Progenitor cell of endocrine pancreas (in vitro differentiated cells): ENCODE measurements at regions not wholly inside any gene's neighbourhood (a gene's known extent, or its start where the extent isn't known, plus 50 kb on each side); places are given as distances from the start of the nearest gene placed in this dataset.

Source experiments
- DNase-seq: peaks from one replicate; pipeline ENCODE4 v3.0.0; 2021; ENCODE audit warnings: low spot score; ENCODE audit not compliant: unreplicated experiment
- H3K27ac Mint-ChIP-seq: 2 replicates; pipeline ENCODE4 v1.8.0; 2021; ENCODE audit warnings: mild to moderate bottlenecking, moderate library complexity, mixed read lengths
- H3K27me3 Mint-ChIP-seq: 2 replicates; pipeline ENCODE4 v1.8.0; 2021; ENCODE audit warnings: mixed read lengths
- H3K36me3 Mint-ChIP-seq: 2 replicates; pipeline ENCODE4 v1.8.0; 2022; ENCODE audit warnings: mixed read lengths; ENCODE audit not compliant: insufficient read depth
- H3K4me1 Mint-ChIP-seq: 2 replicates; pipeline ENCODE4 v1.8.0; 2021; ENCODE audit warnings: low read depth, mixed read lengths
- H3K4me3 Mint-ChIP-seq: 2 replicates; pipeline ENCODE4 v1.8.0; 2021; ENCODE audit warnings: low read depth, mild to moderate bottlenecking, moderate library complexity, mixed read lengths
- H3K9me3 Mint-ChIP-seq: 2 replicates; pipeline ENCODE4 v1.8.0; 2021; ENCODE audit warnings: low read depth, mixed read lengths
- TF ChIP-seq, protein P1 (sequence below): fragments of 200-600 bp; sonication (generic); IDR thresholded peaks from one replicate; pipeline ENCODE4 v1.5.0; 2021; ENCODE audit warnings: antibody characterized with exemption, mild to moderate bottlenecking; ENCODE audit not compliant: unreplicated experiment

DNA sequence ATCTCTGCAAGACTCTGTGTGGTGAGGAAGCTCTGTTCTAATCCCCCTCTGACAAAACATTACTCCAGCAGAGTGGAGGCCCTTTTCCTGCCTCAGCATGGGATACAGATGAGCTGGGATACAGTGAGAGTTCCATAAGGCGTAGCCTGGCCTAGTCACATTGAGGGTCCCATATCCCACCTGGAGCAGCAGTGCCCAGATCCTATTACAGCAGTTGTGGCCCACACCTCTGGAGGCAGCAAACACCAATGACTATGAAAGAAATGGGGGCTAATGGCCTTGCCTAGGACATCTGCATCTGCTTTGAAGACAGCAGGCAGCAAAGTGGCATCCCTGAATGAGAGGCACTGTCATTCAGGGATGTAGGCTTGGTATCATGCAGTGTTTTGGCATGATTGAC, 534.5 kb downstream of the TDRD15 start:
- no peak for DNase-seq
- Mint-ChIP-seq H3K4me3 (no peak overlapping the region), H3K27me3 (peaks cover 4% of the 10 kb centered on the region), H3K27ac (no peak overlapping the region), H3K9me3 (no peaks in the 10 kb centered on the region), H3K4me1 (no peaks in the 10 kb centered on the region), H3K36me3 (no peaks in the 10 kb centered on the region)
- TF ChIP-seq, protein P1, sequence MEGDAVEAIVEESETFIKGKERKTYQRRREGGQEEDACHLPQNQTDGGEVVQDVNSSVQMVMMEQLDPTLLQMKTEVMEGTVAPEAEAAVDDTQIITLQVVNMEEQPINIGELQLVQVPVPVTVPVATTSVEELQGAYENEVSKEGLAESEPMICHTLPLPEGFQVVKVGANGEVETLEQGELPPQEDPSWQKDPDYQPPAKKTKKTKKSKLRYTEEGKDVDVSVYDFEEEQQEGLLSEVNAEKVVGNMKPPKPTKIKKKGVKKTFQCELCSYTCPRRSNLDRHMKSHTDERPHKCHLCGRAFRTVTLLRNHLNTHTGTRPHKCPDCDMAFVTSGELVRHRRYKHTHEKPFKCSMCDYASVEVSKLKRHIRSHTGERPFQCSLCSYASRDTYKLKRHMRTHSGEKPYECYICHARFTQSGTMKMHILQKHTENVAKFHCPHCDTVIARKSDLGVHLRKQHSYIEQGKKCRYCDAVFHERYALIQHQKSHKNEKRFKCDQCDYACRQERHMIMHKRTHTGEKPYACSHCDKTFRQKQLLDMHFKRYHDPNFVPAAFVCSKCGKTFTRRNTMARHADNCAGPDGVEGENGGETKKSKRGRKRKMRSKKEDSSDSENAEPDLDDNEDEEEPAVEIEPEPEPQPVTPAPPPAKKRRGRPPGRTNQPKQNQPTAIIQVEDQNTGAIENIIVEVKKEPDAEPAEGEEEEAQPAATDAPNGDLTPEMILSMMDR: no peak

- no peak overlapping the region for H3K27ac Mint-ChIP-seq
- H3K36me3 Mint-ChIP-seq: no peaks in the 10 kb centered on the region
- no peaks in the 10 kb centered on the region for H3K9me3 Mint-ChIP-seq
- H3K27me3 Mint-ChIP-seq: peaks cover 4% of the 10 kb centered on the region
- peaks cover 5% of the 10 kb centered on the region for H3K4me1 Mint-ChIP-seq
- no peak for DNase-seq
- TF ChIP-seq, protein P1: no peak
- no peak overlapping the region for H3K4me3 Mint-ChIP-seq
Observed at GRCh38 chr2:21658907-21659477, 535.2 kb downstream of the TDRD15 start.

DNA sequence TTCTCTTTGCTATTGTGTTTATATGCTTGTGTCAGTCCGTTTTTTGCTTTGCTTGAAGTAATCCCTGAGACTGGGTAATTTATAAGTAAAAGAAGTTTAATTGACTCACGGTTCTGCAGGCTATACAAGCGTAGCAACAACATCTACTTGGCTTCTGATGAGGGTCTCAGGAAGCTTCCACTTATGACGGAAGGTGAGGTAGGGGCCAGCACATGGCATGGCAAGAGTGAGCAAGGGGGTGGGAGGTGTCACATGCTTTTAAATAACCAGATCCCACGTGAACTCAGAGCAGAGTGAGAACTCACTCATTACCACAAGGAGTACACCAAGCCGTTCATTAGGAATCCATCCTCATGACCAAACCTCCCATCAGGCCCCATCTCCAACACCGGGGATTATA, 540.3 kb downstream of the TDRD15 start:
- Mint-ChIP-seq H3K9me3 (no peaks in the 10 kb centered on the region), H3K4me3 (no peak overlapping the region), H3K27me3 (peaks cover 4% of the 10 kb centered on the region), H3K4me1 (peaks cover 8% of the 10 kb centered on the region), H3K27ac (no peak overlapping the region), H3K36me3 (no peaks in the 10 kb centered on the region)
- no peak for DNase-seq
- TF ChIP-seq, protein P1: no peak

DNA sequence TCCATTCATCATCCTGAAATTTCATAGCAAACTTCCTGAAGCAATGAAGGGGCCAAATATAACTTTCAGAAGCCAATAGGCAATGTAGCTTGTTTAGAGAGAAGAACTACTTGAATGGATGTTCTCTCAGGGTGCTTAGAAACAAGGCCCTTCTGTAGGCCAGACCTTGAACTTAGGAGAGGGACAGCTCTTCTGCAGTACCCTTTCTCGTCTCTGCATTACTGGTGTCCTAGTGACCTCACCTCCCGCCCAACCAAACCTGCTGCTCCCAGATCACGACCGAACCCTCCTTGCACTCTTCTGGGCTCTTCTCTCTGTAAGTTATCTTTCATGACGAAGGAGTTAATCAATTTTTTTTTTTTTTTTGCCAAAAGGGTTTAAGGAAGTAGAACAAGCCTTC, 543.9 kb downstream of the TDRD15 start:
- no peak for DNase-seq
- TF ChIP-seq, protein P1: no peak
- Mint-ChIP-seq H3K4me3 (no peak overlapping the region), H3K9me3 (no peaks in the 10 kb centered on the region), H3K27me3 (no peaks in the 10 kb centered on the region), H3K27ac (no peak overlapping the region), H3K4me1 (peaks cover 8% of the 10 kb centered on the region), H3K36me3 (no peaks in the 10 kb centered on the region)

GRCh38 chr2:21668078-21668710, 544.4 kb downstream of the TDRD15 start:
- H3K27ac Mint-ChIP-seq: no peak overlapping the region
- no peak overlapping the region for H3K4me3 Mint-ChIP-seq
- H3K27me3 Mint-ChIP-seq: no peaks in the 10 kb centered on the region
- peaks cover 8% of the 10 kb centered on the region for H3K4me1 Mint-ChIP-seq
- no peaks in the 10 kb centered on the region for H3K9me3 Mint-ChIP-seq
- DNase-seq: no peak
- no peaks in the 10 kb centered on the region for H3K36me3 Mint-ChIP-seq
- TF ChIP-seq, protein P1: no peak
